ENCODE measurements at regions not wholly inside any gene's neighbourhood (a gene's known extent, or its start where the extent isn't known, plus 50 kb on each side); places are given as distances from the start of the nearest gene placed in this dataset.

- TF ChIP-seq CTCF (IDR thresholded peaks at IDR 0.05; ENCODE audit: low read length) (no peak), EZH2phosphoT487 (IDR thresholded peaks at IDR 0.05; ENCODE audit: low read length) (no peak), EZH2 (optimal IDR thresholded peaks at IDR 0.05; ENCODE audit: low read depth, low read length) (no peak)
Observed at GRCh38 chr14:44770201-44770600, 191.5 kb downstream of the KLHL28 start.

All from MM.1S (cell line).